ACHN (cell line): ENCODE measurements at regions not wholly inside any gene's neighbourhood (a gene's known extent, or its start where the extent isn't known, plus 50 kb on each side); places are given as distances from the start of the nearest gene placed in this dataset.

Experiments used
- DNase-seq: peaks from one replicate; pipeline ENCODE4 v3.0.0-alpha.2; 2015
- in situ Hi-C: cut with HindIII; loops from 2 replicates; pipeline ENCODE4 v1.10.0; 2017; ENCODE audit warnings: low sequenced_read_pairs, low pct_ligation_motif_present, low pct_unique_long_range_greater_than_20kb

DNA sequence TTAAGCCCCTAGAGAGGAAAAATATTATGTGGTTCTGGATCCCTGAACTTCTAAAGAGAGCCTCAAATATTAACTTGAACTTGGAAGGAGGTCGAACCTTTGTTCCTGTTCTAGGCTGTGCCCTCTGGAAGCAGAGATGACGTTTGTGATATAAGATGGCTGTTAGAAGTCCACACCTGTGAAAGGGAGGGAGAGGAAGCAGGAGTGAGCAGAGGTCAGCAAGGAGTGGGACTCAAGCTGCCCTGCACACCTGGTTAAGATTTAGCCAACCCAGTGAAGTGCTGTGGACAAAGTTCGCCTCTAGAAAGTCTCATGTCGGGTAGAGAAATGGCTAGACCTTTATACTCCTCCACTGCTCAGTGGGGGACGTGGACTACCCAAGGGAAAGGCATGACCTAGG lies 566.2 kb downstream of the MID1IP1 start:
- in situ Hi-C loops, result no loop called here

DNA sequence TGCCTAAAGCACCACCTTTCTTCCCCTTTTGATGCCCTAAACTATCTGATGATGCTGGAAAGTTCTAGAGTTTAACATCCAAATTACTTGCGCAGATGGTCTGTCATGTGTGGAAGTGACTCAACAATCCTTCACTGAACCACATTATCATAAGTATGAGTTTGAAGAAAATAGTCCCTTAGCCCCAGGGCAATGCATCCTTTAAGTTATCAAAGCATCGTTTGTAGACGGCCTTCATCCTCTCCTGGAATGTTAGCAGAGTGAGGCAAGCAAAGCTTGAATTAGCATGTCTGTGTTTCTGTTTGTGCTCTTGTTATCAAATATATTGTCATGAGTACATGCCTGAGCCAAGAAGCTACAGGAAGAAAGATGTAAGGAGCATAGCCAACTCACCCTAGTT lies 570.9 kb downstream of the MID1IP1 start:
- no peak for DNase-seq
- in situ Hi-C loops, result no loop called here

More for the DNA sequence above, 566.2 kb downstream of the MID1IP1 start:
- DNase-seq, result no peak

DNA sequence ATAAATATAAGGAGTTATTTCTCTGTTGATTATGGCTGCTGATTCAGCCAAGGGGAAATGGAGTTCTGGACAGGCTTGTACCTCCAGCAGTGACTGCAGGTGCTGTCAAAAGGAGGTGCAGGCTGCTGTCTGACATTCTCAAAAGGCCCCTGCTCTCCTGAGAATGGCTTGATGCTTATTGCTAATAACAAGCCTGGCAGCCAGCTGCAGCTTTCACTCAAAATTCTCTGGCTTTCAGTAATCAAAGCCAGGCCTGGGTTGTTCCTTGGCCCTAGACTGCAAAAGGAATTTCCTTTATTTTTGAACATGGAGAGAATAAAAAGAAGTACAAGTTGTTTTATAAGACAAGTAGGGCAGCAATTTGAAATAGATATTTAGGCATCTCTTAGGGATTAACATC lies 575.9 kb downstream of the MID1IP1 start:
- in situ Hi-C loops, result no loop called here
- DNase-seq, result no peak

DNA sequence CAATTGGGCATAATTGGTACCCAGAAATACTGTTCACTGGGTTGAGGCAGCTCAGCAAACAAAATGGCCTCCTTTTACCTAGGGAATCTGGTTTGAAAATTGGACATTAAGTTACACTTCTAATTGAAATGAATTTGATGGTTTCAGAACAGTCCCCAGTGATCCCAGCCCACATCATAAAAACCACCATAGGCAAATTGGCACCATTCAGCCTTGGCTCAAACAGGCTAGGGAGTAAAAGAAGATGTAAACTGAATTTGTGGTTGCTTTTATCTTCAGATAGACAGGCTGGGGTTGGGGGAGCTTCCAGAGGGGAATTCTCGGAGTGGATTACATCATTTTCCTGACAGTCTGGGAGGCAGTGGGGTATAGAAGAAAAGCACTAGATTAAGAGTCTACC lies 576.5 kb downstream of the MID1IP1 start:
- in situ Hi-C loops, result no loop called here
- DNase-seq, result no peak

DNA sequence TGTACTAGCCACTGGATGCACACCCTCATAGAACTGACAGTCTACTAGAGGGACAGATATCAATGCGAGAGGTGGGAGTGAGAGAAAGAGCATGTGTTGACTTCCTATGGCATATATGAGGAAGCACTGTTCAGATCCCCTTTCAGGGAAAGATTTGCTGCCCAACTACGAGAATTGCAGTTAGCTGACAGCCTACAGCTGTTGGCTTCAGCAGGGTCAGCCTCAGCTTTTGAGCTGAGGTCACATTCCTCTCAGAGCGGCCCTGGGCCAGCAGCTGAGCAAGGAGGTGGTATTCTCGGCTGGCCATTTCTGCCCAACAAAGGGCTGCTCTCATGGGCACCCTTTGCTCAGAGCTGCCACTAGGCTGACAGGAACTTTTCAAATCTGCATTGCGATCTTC lies 580.2 kb downstream of the MID1IP1 start:
- no peak for DNase-seq
- in situ Hi-C loops, result no loop called here

DNA sequence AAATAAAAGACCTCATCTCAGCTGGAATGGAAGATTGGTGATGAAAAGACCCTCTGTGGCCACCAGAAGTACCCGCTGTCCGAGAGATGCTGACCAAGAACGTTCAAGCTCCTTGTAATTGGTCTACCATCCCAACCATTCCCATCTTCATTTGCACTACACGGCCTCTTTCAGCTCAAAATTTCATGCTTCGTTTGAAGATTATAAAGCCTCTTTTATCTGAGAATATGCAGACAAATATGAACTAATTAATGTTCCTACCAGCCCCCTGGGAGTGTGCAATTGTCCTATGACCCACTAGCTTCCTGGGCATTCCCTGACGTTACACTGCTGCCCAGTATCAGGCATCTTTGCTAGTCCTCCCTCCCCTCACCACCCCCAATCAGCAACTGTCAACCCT lies 583.7 kb downstream of the MID1IP1 start:
- no peak for DNase-seq

DNA sequence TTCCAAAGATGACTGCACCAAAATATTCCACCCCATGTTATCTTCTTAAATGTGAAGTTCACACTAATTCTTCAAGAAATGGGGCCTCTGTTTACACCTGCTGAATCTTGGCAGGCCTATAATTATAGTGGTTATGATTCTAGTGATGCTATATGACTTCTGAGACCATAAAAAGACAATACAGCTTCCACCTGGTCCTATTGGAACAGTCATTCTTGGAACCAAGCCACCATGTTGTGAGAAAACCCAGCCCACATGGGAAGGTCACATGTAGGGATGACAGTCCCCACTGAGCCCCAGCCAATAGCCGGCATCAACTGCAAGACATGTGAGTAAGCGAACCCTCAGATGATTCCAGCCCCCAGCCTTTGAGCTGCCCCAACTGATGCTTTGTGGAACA lies 587.5 kb downstream of the MID1IP1 start:
- in situ Hi-C loops, result no loop called here
- no peak for DNase-seq

More for the DNA sequence above, 583.7 kb downstream of the MID1IP1 start:
- in situ Hi-C loops, result no loop called here

DNA sequence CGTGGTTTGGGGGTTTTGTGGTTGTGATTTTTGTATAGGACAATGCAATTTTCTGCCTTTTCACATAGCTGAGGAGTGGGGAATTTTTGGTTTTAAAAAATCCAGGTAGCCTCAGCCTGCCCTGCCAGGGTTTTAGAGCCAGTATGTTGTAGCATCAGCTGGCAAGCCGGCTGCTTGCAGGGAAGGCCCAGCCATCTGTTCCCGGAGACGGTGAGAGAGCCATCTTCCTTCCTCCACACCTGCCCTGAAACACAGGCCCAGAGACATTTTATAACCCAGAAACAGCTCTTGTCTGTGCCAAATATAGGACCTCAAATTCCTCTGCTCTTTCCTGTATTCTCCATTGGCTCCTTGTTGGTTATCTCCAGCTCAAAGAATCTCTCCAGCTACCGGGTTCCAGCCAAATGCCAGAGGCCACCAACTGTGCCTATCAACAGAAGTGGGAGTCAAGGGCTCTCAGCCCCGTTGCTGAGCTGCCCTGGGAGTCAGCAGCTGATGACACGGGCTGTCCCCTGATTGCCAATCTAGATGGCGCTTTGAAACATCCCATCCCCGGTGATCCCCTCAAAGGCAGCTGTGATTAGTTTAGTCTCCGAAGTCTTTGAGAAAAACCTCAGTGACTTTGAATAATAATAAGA lies 595.2 kb downstream of the MID1IP1 start:
- no peak for DNase-seq
- in situ Hi-C loops, result no loop called here

DNA sequence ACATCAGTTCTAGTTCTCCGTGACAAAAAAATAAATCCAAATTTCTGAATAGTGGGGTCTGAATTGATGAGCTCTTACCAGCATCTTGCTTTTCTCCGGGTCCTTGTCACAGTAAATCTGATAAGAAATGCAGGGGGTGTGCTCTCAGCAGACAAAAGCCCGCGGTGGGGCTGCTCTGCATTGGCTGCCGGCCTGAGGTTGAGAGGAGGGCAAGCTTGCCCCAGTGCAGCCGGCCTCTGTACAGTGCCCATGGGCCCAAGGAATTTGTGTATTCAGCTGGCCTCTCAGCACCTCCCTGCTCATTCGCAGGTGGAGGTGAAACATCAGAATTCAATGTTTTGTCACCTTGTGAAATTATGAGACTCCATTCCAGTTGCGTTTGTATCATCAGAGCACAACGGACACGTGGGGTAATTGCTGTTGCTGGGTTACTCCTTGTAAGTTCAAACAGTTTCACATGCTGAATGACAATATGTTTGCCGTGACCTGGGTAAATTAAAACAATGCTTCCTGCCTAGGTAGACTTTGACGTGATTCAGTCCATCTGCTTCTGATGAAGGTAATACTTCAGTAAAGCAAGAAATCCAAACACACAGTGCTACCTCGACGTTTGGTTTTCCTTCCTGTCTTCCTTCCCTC lies 596.4 kb downstream of the MID1IP1 start:
- DNase-seq, result no peak

DNA sequence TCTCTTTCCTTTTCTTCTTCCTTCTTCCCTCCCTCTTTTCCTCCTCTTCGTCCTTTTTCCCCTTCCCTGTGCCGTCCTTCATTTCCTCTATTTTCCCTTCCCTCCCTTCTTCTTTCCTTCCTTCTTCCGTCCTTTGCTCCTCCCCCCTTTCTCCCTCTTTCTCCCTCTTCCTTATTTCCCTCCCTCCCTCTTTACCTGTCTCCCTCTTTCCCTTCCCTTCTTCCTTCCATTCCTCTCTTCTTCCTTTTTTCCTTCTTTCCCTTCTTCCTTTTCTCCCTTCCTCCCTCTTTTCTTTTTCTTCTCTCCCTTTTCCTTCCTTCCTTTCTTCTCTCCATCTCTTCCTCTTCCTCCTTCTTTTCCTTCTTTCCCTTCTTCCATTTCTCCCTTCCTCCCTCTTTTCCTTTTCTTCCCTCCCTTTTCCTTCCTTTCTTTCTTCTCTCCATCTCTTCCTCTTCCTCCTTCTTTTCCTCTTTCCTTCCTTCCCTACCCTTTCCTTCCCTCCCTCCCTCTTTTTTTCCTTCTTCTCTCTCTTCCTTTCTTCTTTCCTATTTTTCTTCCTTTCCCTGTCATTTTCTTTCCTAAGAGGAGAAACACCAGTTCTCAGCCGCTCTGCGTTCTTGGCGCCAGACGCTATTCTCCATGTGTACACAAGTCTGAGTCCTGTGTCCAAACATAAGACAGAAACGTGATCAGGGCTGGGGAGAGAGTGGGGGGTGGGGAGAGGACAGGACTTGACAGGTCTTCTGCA lies 597.1 kb downstream of the MID1IP1 start:
- no peak for DNase-seq

More for the DNA sequence above, 596.4 kb downstream of the MID1IP1 start:
- in situ Hi-C loops, result no loop called here

DNA sequence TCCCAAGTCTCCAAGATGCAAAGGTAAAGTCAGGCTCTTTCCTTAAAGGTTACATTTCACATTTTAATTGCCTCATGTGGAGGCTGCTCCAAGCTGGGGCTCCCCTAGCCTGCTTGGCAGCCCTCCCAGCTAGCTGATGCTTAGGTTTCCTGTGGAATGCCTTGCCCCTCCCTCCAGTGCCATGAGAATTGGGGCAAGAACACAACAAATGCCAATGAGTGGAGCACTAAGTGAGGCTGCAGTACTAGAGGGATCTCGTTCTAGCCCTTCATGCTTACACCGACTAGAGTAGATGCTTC lies 597.7 kb downstream of the MID1IP1 start:
- DNase-seq, result no peak
- in situ Hi-C loops, result no loop called here

More for the DNA sequence above, 597.1 kb downstream of the MID1IP1 start:
- in situ Hi-C loops, result no loop called here

DNA sequence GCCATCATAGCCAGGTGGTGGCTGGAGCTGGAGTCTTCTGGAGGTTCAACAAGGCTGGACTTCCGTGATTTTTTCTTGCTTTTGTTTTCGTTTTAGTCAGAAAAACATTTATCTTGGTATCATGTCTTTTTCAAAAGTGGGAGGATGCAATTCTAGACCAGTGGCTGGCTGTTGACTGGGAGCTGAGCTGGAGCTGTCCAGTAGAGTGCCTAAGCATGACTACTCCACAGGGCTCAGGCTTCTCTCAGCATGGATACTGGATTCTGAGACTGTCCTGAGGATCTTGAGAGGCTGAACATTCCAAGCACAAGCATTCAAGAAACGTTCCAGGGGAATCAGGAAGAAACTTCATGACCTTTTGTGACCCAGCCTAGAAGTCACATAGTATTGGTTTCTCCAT lies 598.1 kb downstream of the MID1IP1 start:
- DNase-seq, result no peak
- in situ Hi-C loops, result no loop called here

DNA sequence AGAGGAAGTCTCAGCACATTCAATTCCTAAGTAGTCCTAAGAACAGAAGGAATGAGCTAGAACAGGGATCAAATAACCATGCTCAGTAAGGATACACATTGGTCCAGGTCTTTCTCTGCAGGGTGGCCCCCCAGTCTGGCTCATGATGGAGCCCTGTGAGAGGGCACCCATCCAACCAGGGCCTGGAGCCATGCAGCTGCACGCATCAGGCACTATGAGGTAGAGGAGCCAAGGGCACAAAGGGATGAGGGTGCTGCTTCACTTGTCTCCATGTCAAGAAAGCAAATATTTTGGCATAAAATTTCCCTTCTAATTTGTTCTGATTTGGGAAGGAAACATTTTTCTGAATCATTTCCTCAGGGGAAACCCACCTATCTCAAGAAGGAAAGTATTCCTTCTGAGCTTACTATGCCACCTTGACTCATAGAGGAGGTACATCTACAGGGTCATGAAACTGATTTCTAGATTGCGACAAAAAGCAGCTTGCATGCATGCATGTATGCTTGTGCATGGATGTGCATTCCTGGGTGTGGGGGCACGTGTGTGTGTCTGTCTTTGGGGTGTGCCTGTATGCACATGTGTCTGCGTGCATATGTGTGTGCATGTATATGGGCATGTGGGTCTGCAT lies 600.3 kb downstream of the MID1IP1 start:
- in situ Hi-C loops, result no loop called here
- no peak for DNase-seq

DNA sequence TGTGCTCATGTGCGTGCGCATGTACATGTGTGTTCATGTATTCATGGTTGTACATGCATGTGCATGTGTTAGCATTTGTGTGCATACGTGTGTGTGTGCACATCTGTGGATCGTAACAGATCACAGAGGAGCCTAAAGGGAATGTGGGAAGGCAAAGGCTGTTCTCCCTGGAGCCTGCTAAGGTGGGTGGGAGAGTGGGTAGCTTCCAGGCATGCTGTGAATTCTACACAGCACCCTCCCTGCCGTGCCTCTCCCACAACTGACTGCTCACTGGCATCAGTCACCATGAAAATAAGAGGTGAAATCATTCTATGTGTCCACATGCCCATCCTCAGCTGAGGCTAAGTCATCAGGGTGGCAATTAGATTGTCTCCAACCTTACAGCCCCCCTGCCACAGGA lies 600.9 kb downstream of the MID1IP1 start:
- DNase-seq, result no peak
- in situ Hi-C loops, result no loop called here

DNA sequence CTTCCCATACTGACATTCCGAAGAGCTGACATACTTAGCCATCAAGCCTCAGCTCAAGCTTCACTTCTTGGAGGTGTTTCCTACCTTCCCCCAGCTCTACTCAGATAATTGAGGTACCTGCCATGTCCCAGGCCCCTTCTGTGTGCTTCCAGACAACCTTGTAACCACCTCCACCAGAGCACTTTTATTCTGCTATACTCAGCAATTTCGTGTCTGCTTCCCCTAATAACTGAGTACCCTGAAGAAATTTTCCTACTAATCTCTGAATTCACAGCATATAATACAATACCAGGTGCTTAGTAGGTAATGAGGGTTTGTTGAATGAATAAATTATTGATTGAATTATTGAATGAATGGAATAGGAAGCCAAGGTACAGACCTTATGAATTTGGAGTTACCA lies 605.5 kb downstream of the MID1IP1 start:
- in situ Hi-C loops, result no loop called here
- no peak for DNase-seq

DNA sequence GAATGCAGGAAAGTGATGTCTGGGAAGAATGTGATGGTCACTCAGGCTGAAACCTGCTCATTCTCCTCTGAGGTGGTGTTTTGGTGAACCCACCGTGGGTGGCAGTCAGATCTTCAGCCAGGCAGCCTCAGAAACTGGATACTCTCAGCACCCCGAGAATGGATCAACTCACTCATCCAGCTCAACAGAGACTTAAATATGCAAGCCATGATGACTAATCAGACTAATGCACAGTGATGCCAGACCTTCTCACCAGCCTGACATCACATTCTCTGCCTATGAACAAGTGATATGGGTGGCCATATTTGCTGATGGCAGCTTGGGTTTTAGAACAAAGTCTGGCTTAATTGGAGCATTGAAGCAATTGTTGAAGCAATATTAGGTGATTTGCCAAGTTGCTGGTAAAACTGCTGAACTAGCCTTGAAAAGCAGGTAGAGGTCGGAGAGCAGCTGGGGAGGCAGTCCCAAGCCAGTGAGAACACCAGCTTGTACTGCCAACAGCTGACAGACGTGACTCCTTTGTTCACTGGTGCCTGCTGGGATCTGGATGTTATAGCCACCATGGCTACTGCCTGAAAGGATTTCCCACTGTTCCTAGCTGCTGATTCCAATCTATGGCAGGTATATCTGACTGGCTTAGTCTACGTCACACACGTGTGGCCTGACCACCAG lies 608.1 kb downstream of the MID1IP1 start:
- in situ Hi-C loops, result no loop called here
- no peak for DNase-seq

DNA sequence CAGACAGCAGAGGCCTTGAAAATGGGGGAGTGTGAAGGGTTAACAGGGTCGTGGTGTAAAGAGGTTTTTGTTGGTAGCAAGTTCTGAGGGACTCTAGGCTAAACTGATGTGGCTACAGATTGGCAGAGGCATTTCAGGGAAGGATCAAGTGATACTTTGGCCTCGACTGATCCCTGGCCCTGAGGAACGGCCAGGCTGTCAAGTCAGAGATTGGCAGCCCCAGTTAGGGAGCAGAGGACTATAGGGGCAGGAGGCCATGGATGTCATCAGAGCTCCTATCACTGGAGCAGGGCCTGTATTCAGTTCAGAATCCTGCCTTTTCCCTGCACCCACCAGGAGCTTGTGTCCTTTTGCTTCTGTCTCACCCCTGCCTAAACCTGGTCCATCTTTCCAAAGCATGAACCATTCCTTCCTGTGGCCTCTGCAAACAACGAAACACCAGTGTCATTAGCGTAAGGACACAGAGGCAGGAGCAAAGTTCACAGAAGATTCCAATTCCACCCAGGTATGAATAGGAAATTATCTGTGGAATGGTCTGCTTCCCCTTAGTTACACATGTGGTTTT lies 613.1 kb downstream of the MID1IP1 start:
- no peak for DNase-seq
- in situ Hi-C loops, result no loop called here

DNA sequence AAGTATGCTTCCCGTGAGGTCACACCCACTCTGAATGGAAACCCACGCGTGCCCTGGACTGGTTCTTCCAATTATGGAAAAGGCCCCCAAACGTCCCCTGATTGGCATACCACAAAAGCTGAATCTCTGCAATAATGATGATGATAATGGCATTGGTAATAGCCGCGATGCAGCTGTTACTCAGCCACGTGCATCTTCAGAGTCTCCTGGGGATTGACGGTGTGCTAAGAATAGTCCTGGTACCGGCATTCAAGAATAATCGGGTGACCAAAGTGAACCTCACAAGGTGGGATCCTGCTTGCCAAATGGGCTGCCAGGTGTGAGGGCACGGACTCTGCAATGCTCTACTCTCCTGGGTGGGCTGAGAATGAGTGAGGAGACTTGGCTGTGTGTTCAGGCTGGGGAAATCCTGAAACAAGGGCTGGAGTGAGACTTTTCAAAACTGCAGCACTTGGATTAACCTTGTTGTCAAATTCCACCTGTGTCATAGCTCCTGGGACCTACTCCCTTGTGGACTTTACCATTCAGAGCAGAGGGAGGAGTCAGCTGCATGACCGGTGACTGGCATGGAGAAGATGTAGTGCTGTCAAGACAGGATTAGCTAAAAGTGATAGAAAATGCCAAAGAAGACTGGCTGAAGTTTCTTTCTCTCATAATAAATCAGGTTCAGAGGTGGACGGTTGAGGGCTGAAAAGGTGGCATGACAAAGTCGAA lies 615.4 kb downstream of the MID1IP1 start:
- in situ Hi-C loops, result no loop called here
- DNase-seq, result no peak
